Osteocyte (in vitro differentiated cells): ENCODE measurements at regions not wholly inside any gene's neighbourhood (a gene's known extent, or its start where the extent isn't known, plus 50 kb on each side); places are given as distances from the start of the nearest gene placed in this dataset.

Source experiments
- DNase-seq: peaks from one replicate; pipeline ENCODE4 v3.0.0; 2021; ENCODE audit warnings: mixed read lengths; ENCODE audit not compliant: unreplicated experiment; ENCODE audit errors: extremely low spot score
- H3K27ac Mint-ChIP-seq: one replicate; pipeline ENCODE4 v1.8.0; 2021; ENCODE audit warnings: mild to moderate bottlenecking, mixed read lengths; ENCODE audit not compliant: unreplicated experiment
- H3K27me3 Mint-ChIP-seq: one replicate; pipeline ENCODE4 v1.8.0; 2021; ENCODE audit warnings: mixed read lengths; ENCODE audit not compliant: unreplicated experiment
- H3K36me3 Mint-ChIP-seq: one replicate; pipeline ENCODE4 v1.8.0; 2021; ENCODE audit warnings: mixed read lengths; ENCODE audit not compliant: unreplicated experiment
- H3K4me1 Mint-ChIP-seq: one replicate; pipeline ENCODE4 v1.8.0; 2021; ENCODE audit warnings: mixed read lengths; ENCODE audit not compliant: unreplicated experiment
- H3K4me3 Mint-ChIP-seq: one replicate; pipeline ENCODE4 v1.8.0; 2021; ENCODE audit warnings: mild to moderate bottlenecking, moderate library complexity, mixed read lengths; ENCODE audit not compliant: unreplicated experiment
- H3K9me3 Mint-ChIP-seq: one replicate; pipeline ENCODE4 v1.8.0; 2021; ENCODE audit warnings: mixed read lengths; ENCODE audit not compliant: unreplicated experiment
- TF ChIP-seq, protein P1 (sequence below): fragments of 200-600 bp; sonication (generic); IDR thresholded peaks from 2 replicates; pipeline ENCODE4 v1.5.0; 2021; ENCODE audit warnings: antibody characterized with exemption, mild to moderate bottlenecking, moderate library complexity

DNA sequence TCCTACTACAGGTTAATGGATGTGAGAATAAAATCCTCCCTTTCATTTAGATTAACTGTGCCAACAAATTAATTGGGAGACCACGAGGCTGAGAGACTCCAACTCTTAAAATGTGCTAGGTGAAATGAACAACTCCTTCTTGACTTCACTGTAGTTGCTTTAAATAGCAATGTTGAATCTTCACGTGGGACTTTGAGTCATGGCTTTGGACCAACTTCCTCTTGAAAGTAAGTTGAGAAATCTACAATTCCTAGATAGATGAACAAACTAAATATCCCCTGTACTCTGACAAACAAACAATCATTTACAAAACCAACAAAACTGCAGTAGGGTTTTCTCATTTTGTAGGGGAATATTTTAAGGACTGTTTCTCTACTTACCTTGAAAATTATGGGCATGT is 291.9 kb upstream of the SPRED2 start:
- Mint-ChIP-seq H3K36me3 (no peaks in the 10 kb centered on the region), H3K9me3 (peaks cover 3% of the 10 kb centered on the region), H3K27ac (no peak overlapping the region), H3K4me1 (no peaks in the 10 kb centered on the region), H3K4me3 (no peak overlapping the region), H3K27me3 (peaks cover 35% of the 10 kb centered on the region)
- DNase-seq = no peak
- TF ChIP-seq, protein P1, sequence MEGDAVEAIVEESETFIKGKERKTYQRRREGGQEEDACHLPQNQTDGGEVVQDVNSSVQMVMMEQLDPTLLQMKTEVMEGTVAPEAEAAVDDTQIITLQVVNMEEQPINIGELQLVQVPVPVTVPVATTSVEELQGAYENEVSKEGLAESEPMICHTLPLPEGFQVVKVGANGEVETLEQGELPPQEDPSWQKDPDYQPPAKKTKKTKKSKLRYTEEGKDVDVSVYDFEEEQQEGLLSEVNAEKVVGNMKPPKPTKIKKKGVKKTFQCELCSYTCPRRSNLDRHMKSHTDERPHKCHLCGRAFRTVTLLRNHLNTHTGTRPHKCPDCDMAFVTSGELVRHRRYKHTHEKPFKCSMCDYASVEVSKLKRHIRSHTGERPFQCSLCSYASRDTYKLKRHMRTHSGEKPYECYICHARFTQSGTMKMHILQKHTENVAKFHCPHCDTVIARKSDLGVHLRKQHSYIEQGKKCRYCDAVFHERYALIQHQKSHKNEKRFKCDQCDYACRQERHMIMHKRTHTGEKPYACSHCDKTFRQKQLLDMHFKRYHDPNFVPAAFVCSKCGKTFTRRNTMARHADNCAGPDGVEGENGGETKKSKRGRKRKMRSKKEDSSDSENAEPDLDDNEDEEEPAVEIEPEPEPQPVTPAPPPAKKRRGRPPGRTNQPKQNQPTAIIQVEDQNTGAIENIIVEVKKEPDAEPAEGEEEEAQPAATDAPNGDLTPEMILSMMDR = no peak

DNA sequence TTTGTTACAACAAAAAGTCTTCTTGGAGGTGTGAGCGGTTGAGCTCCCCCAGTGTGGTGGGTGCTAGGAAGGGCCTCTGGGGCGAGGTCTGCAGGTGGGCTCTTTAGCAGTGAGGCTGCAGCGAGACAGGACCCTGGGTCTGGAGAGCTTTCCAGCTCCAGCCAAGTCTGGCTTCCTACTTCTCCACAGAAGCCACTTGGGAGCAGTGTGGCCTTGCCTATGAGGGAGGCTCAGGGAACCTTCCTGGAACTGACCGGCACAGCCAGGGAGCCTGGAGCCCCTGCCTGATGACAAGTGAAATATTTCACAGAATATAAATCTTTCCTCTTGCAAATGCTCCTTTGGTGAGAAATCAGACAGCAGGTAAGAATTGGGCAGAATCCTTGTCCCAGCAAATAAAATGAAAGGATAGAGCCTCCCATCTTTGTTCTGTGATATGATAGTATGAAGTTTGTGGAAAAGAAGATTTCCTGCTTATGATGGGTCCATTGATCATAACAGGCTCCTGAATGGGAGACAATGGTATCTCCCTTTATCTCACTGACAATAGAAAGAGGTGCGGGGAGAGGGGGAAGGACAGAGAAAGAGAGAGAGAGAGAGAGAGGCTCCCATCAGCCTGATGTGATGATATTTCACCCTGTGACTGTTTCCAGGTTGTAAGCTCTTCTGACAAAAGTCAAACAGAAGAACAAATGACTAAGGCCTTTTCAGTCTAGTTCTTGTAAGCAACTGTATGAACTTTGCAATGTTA is 289.8 kb upstream of the SPRED2 start:
- Mint-ChIP-seq H3K4me3 (no peak overlapping the region), H3K36me3 (no peaks in the 10 kb centered on the region), H3K27me3 (peaks cover 38% of the 10 kb centered on the region), H3K9me3 (peaks cover 3% of the 10 kb centered on the region), H3K4me1 (no peaks in the 10 kb centered on the region), H3K27ac (no peak overlapping the region)
- no peak for DNase-seq
- TF ChIP-seq, protein P1 = peak; percentile 42

DNA sequence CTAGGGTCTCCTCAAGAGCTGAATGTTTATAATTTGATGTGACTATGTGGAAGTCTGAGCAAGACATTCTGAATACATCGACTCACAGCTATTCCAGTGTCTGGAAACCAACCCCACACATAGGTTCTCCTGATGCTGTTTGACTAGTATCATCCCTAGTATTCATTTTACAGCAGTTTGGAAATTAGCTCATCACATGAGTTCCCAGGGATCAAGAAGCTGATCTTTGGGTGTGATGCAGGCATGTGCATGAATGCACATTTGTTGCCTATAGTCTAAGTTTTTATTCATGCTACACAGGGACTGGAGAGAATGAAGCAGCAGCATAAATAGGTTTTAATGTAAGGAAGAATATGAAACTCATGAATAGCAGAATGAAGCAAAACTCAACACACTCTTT is 284.3 kb upstream of the SPRED2 start:
- H3K27ac Mint-ChIP-seq = no peak overlapping the region
- H3K4me3 Mint-ChIP-seq = no peak overlapping the region
- no peaks in the 10 kb centered on the region for H3K4me1 Mint-ChIP-seq
- H3K36me3 Mint-ChIP-seq = no peaks in the 10 kb centered on the region
- DNase-seq = no peak
- H3K9me3 Mint-ChIP-seq = no peaks in the 10 kb centered on the region
- H3K27me3 Mint-ChIP-seq = peaks cover 32% of the 10 kb centered on the region
- TF ChIP-seq, protein P1 = no peak

DNA sequence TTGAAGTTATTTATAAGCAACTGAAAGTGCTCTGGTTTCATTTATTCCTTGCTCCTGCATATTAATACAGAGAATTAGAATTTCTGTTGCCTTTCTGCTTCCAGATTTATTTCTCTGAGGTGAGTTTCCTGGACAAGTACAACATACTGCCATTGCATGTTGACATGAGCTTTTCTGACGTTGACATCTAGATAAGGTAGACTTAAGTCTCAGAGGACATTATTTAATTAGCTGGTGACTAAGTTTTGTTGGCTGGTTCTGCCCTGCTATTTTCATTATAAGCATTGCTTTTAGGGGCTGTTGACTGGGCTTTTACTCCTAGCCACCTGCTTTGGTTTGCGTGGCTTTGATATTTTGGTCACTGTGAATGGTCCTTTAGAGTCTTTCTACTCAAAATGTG is 282.9 kb upstream of the SPRED2 start:
- no peaks in the 10 kb centered on the region for H3K9me3 Mint-ChIP-seq
- H3K4me3 Mint-ChIP-seq = no peak overlapping the region
- DNase-seq = no peak
- peaks cover 27% of the 10 kb centered on the region for H3K27me3 Mint-ChIP-seq
- no peaks in the 10 kb centered on the region for H3K4me1 Mint-ChIP-seq
- TF ChIP-seq, protein P1 = no peak
- no peak overlapping the region for H3K27ac Mint-ChIP-seq
- no peaks in the 10 kb centered on the region for H3K36me3 Mint-ChIP-seq

DNA sequence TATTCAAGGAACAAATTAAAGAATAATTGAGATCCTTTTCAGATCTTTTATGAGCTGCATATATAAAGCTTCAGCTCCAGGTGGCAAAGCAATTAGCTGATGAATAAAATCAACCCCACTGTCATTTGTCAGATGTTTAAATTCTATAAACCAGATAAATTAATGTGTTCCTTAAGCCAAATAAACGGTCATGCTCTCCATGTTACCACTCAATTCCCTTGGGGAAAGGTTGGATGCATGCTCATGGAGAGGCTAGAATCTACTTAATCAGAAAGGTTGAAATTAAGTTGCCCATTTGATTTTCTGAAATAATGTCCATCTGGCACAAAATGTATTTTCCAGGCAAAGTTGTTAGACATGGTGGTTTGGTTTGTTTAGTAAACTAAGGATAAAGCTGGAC is 282.5 kb upstream of the SPRED2 start:
- H3K4me1 Mint-ChIP-seq = no peaks in the 10 kb centered on the region
- peaks cover 26% of the 10 kb centered on the region for H3K27me3 Mint-ChIP-seq
- H3K9me3 Mint-ChIP-seq = no peaks in the 10 kb centered on the region
- no peak for DNase-seq
- H3K36me3 Mint-ChIP-seq = no peaks in the 10 kb centered on the region
- no peak overlapping the region for H3K27ac Mint-ChIP-seq
- no peak overlapping the region for H3K4me3 Mint-ChIP-seq
- TF ChIP-seq, protein P1 = no peak
